GM23338 (cell line): ENCODE measurements at regions not wholly inside any gene's neighbourhood (a gene's known extent, or its start where the extent isn't known, plus 50 kb on each side); places are given as distances from the start of the nearest gene placed in this dataset.

ENCODE experiments used
- ATAC-seq: fragments of 200-7000 bp; cut with Tn5 transposase; 3 replicates; pipeline ENCODE4 v1.9.1; 2020
- DNase-seq: peaks from one replicate; pipeline ENCODE4 v3.0.0-alpha.2; 2015; ENCODE audit warnings: low spot score
- H2AFZ ChIP-seq: fragments of 200-600 bp; sonication (generic); 2 replicates; pipeline ENCODE4 v1.8.0; 2016; ENCODE audit warnings: antibody characterized with exemption, mild to moderate bottlenecking, moderate library complexity
- H3F3A ChIP-seq: fragments of 200-600 bp; sonication (generic); replicated peaks from 2 replicates; pipeline ENCODE4 v1.8.0; 2017; ENCODE audit warnings: antibody characterized with exemption, mixed run types, low read depth
- H3K27ac ChIP-seq: fragments of 200-600 bp; sonication (generic); 2 replicates; pipeline ENCODE4 v1.6.1; 2016; ENCODE audit warnings: low read depth
- H3K27me3 ChIP-seq: fragments of 200-600 bp; sonication (generic); 2 replicates; pipeline ENCODE4 v1.8.0; 2016; ENCODE audit warnings: mild to moderate bottlenecking, mixed run types, moderate library complexity; ENCODE audit not compliant: insufficient read depth
- H3K36me3 ChIP-seq: fragments of 200-600 bp; sonication (generic); 2 replicates; pipeline ENCODE4 v1.8.0; 2016; ENCODE audit warnings: mild to moderate bottlenecking; ENCODE audit not compliant: insufficient read depth
- H3K4me1 ChIP-seq: fragments of 200-600 bp; sonication (generic); 2 replicates; pipeline ENCODE4 v1.8.0; 2016; ENCODE audit warnings: mild to moderate bottlenecking, moderate library complexity; ENCODE audit not compliant: insufficient read depth
- H3K4me2 ChIP-seq: fragments of 200-600 bp; sonication (generic); 2 replicates; pipeline ENCODE4 v1.7.1; 2017; ENCODE audit warnings: mixed run types
- H3K4me3 ChIP-seq: fragments of 200-600 bp; sonication (generic); 2 replicates; pipeline ENCODE4 v1.6.1; 2016; ENCODE audit warnings: mixed run types
- H3K79me2 ChIP-seq: fragments of 200-600 bp; sonication (generic); replicated peaks from 2 replicates; pipeline ENCODE4 v1.8.0; 2017; ENCODE audit warnings: mild to moderate bottlenecking; ENCODE audit not compliant: insufficient read depth
- H3K9me2 ChIP-seq: fragments of 200-600 bp; sonication (generic); 2 replicates; pipeline ENCODE4 v1.8.0; 2017; ENCODE audit not compliant: insufficient read depth
- H4K20me1 ChIP-seq: fragments of 200-600 bp; sonication (generic); replicated peaks from 2 replicates; pipeline ENCODE4 v1.8.0; 2017; ENCODE audit warnings: mild to moderate bottlenecking; ENCODE audit not compliant: insufficient read depth
- H3K27ac Mint-ChIP-seq: 2 replicates; pipeline ENCODE4 v1.8.0; 2020; ENCODE audit warnings: inconsistent platforms, mild to moderate bottlenecking, moderate library complexity, mixed read lengths
- H3K27me3 Mint-ChIP-seq: 3 replicates; pipeline ENCODE4 v1.8.0; 2022; ENCODE audit warnings: low read depth, mild to moderate bottlenecking, moderate library complexity, mixed read lengths, inconsistent platforms; ENCODE audit not compliant: insufficient read depth, poor library complexity
- H3K36me3 Mint-ChIP-seq: 3 replicates; pipeline ENCODE4 v1.8.0; 2021; ENCODE audit warnings: low read depth, mild to moderate bottlenecking, inconsistent platforms, moderate library complexity, mixed read lengths
- H3K4me1 Mint-ChIP-seq: 3 replicates; pipeline ENCODE4 v1.8.0; 2020; ENCODE audit warnings: mild to moderate bottlenecking, inconsistent platforms, mixed read lengths
- H3K4me3 Mint-ChIP-seq: 3 replicates; pipeline ENCODE4 v1.8.0; 2021; ENCODE audit warnings: moderate library complexity, mild to moderate bottlenecking, inconsistent platforms, mixed read lengths
- H3K9me3 Mint-ChIP-seq: 3 replicates; pipeline ENCODE4 v1.8.0; 2020; ENCODE audit warnings: moderate library complexity, mild to moderate bottlenecking, inconsistent platforms, mixed read lengths
- CREB1 ChIP-seq: fragments of 250-450 bp; sonication (Bioruptor Pico); IDR thresholded peaks from 2 replicates; pipeline ENCODE4 v1.5.0; 2020; ENCODE audit warnings: low read depth, mild to moderate bottlenecking, moderate library complexity
- JUNB ChIP-seq: IDR thresholded peaks from one replicate; pipeline ENCODE4 v1.6.1; 2016; ENCODE audit warnings: antibody characterized with exemption; ENCODE audit not compliant: unreplicated experiment
- NANOG ChIP-seq: IDR thresholded peaks from 2 replicates; pipeline ENCODE4 v1.6.1; 2016; ENCODE audit warnings: antibody characterized with exemption, borderline replicate concordance
- STAT1 ChIP-seq: IDR thresholded peaks from one replicate; pipeline ENCODE4 v1.6.1; 2016; ENCODE audit warnings: antibody characterized with exemption; ENCODE audit not compliant: unreplicated experiment
- TF ChIP-seq, protein P1 (sequence below), 2 experiments: fragments of 200-600 bp in 1 of 2; sonication (generic) in 1 of 2; conservative IDR thresholded peaks; 2 replicates each; pipeline versions ENCODE4 v1.5.1 to v1.6.1; 2016 to 2017; ENCODE audit warnings: antibody characterized with exemption in 2 of 2, low read depth in 2 of 2, mild to moderate bottlenecking in 2 of 2, moderate library complexity in 1 of 2
- TF ChIP-seq, protein P2 (sequence below): IDR thresholded peaks from one replicate; pipeline ENCODE4 v1.6.1; 2018; ENCODE audit warnings: antibody characterized with exemption; ENCODE audit not compliant: unreplicated experiment
- TF ChIP-seq, protein P3 (sequence below): IDR thresholded peaks from 2 replicates; pipeline ENCODE4 v1.6.1; 2016; ENCODE audit warnings: antibody characterized with exemption

DNA sequence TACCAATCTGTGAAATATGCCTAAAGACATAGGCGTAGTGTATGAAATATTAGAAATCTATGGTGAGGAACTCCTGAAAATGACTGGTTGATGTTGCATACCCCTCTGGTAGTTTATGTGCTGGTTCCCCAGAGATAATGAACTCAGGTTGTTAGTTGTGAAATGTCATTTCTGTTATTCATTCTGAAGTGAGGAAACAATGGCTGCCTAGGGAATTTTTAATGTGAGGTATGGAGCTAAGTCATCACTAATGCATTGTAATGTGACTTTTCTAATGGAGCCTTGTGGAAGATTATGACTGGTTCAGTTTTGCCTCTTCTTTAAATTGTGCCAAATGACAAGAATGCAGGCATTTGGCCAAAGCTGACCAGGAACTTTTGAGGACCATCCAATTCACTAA, 61.6 kb upstream of the RAB27B start:
- Mint-ChIP-seq H3K4me1 (peaks cover 36% of the 10 kb centered on the region), H3K9me3 (no peaks in the 10 kb centered on the region), H3K27ac (no peak overlapping the region), H3K4me3 (no peak overlapping the region), H3K36me3 (no peaks in the 10 kb centered on the region), H3K27me3 (peaks cover 1% of the 10 kb centered on the region)
- Histone ChIP-seq H3K4me1 (peaks cover 28% of the 10 kb centered on the region), H2AFZ (no peak overlapping the region), H3K36me3 (no peaks in the 10 kb centered on the region), H3K9me2 (no peaks in the 10 kb centered on the region; the same call in 1 of the 2 replicates), H3K79me2 (no peaks in the 10 kb centered on the region), H3K4me2 (no peak overlapping the region), H3K27me3 (no peaks in the 10 kb centered on the region), H3K27ac (no peak overlapping the region), H4K20me1 (no peaks in the 10 kb centered on the region), H3F3A (no peaks in the 10 kb centered on the region), H3K4me3 (no peak overlapping the region)
- ATAC-seq (no peak), DNase-seq (no peak)
- TF ChIP-seq STAT1 (no peak), CREB1 (CRISPR knock-in tag) (no peak), NANOG (no peak), JUNB (no peak)
- TF ChIP-seq, protein P1, sequence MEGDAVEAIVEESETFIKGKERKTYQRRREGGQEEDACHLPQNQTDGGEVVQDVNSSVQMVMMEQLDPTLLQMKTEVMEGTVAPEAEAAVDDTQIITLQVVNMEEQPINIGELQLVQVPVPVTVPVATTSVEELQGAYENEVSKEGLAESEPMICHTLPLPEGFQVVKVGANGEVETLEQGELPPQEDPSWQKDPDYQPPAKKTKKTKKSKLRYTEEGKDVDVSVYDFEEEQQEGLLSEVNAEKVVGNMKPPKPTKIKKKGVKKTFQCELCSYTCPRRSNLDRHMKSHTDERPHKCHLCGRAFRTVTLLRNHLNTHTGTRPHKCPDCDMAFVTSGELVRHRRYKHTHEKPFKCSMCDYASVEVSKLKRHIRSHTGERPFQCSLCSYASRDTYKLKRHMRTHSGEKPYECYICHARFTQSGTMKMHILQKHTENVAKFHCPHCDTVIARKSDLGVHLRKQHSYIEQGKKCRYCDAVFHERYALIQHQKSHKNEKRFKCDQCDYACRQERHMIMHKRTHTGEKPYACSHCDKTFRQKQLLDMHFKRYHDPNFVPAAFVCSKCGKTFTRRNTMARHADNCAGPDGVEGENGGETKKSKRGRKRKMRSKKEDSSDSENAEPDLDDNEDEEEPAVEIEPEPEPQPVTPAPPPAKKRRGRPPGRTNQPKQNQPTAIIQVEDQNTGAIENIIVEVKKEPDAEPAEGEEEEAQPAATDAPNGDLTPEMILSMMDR (conservative IDR thresholded peaks at IDR 0.05; ENCODE audit: low read depth in 2 of 2): no peak
- TF ChIP-seq, protein P2, sequence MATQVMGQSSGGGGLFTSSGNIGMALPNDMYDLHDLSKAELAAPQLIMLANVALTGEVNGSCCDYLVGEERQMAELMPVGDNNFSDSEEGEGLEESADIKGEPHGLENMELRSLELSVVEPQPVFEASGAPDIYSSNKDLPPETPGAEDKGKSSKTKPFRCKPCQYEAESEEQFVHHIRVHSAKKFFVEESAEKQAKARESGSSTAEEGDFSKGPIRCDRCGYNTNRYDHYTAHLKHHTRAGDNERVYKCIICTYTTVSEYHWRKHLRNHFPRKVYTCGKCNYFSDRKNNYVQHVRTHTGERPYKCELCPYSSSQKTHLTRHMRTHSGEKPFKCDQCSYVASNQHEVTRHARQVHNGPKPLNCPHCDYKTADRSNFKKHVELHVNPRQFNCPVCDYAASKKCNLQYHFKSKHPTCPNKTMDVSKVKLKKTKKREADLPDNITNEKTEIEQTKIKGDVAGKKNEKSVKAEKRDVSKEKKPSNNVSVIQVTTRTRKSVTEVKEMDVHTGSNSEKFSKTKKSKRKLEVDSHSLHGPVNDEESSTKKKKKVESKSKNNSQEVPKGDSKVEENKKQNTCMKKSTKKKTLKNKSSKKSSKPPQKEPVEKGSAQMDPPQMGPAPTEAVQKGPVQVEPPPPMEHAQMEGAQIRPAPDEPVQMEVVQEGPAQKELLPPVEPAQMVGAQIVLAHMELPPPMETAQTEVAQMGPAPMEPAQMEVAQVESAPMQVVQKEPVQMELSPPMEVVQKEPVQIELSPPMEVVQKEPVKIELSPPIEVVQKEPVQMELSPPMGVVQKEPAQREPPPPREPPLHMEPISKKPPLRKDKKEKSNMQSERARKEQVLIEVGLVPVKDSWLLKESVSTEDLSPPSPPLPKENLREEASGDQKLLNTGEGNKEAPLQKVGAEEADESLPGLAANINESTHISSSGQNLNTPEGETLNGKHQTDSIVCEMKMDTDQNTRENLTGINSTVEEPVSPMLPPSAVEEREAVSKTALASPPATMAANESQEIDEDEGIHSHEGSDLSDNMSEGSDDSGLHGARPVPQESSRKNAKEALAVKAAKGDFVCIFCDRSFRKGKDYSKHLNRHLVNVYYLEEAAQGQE: no peak
- TF ChIP-seq, protein P3, sequence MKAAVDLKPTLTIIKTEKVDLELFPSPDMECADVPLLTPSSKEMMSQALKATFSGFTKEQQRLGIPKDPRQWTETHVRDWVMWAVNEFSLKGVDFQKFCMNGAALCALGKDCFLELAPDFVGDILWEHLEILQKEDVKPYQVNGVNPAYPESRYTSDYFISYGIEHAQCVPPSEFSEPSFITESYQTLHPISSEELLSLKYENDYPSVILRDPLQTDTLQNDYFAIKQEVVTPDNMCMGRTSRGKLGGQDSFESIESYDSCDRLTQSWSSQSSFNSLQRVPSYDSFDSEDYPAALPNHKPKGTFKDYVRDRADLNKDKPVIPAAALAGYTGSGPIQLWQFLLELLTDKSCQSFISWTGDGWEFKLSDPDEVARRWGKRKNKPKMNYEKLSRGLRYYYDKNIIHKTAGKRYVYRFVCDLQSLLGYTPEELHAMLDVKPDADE: no peak

DNA sequence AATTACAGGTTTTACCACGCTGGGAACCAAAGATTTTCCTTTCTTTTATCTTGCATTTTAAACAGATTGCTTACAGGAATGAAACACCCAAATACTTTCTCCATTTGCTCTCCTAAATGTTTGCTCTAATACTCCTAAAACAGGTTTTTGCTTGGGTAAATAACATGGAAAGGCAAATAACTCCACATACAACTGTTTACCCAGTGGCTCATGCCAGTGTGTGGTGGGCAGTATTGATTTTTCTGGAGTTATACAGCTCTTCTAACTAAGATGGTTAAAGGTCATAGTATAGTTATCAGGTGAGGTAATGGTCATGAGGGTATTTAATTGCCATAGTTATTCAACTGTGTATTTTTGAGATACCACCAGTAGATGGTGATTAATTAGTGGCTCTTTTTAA, 61.2 kb upstream of the RAB27B start:
- TF ChIP-seq, protein P1 (conservative IDR thresholded peaks at IDR 0.05; ENCODE audit: low read depth in 2 of 2): no peak
- no peak for TF ChIP-seq NANOG
- ATAC-seq: no peak

More for the DNA sequence above, 61.2 kb upstream of the RAB27B start:
- Mint-ChIP-seq H3K4me1 (peaks cover 36% of the 10 kb centered on the region), H3K4me3 (no peak overlapping the region), H3K9me3 (no peaks in the 10 kb centered on the region), H3K36me3 (no peaks in the 10 kb centered on the region), H3K27ac (no peak overlapping the region), H3K27me3 (peaks cover 1% of the 10 kb centered on the region)
- Histone ChIP-seq H3K4me1 (peaks cover 28% of the 10 kb centered on the region), H3K79me2 (no peaks in the 10 kb centered on the region), H3F3A (no peaks in the 10 kb centered on the region), H3K4me2 (no peak overlapping the region), H4K20me1 (no peaks in the 10 kb centered on the region), H3K27me3 (no peaks in the 10 kb centered on the region), H3K4me3 (no peak overlapping the region), H3K9me2 (no peaks in the 10 kb centered on the region; the same call in 1 of the 2 replicates), H3K36me3 (no peaks in the 10 kb centered on the region), H3K27ac (no peak overlapping the region), H2AFZ (no peak overlapping the region)
- DNase-seq: no peak
